ENCODE measurements at regions not wholly inside any gene's neighbourhood (a gene's known extent, or its start where the extent isn't known, plus 50 kb on each side); places are given as distances from the start of the nearest gene placed in this dataset.

GRCh38 chr10:129397198-129397974 lies 69.7 kb upstream of the MGMT start:
- Mint-ChIP-seq H3K36me3 (ENCODE audit: low read depth) (no peaks in the 10 kb centered on the region), H3K27ac (no peak overlapping the region), H3K4me1 (no peaks in the 10 kb centered on the region), H3K4me3 (no peak overlapping the region), H3K27me3 (no peaks in the 10 kb centered on the region), H3K9me3 (no peaks in the 10 kb centered on the region)
- intact Hi-C loops (cut with micrococcal nuclease), result no loop called here
- POLR2A ChIA-PET, result no interaction called here
- ATAC-seq (ENCODE audit: low read depth) (no peak), DNase-seq (no peak)
- no peak for TF ChIP-seq CTCF (IDR thresholded peaks at IDR 0.05)
- CTCF ChIA-PET, result no interaction called here

- Mint-ChIP-seq H3K27ac (no peak overlapping the region), H3K4me3 (no peak overlapping the region), H3K36me3 (ENCODE audit: low read depth) (no peaks in the 10 kb centered on the region), H3K9me3 (no peaks in the 10 kb centered on the region), H3K4me1 (no peaks in the 10 kb centered on the region), H3K27me3 (no peaks in the 10 kb centered on the region)
- DNase-seq (no peak), ATAC-seq (ENCODE audit: low read depth) (no peak)
- intact Hi-C loops (cut with micrococcal nuclease), result no loop called here
- POLR2A ChIA-PET, result no interaction called here
- no peak for TF ChIP-seq CTCF (IDR thresholded peaks at IDR 0.05)
- CTCF ChIA-PET, result no interaction called here
These were observed 68.3 kb upstream of the MGMT start for GRCh38 chr10:129398711-129399141.

GRCh38 chr10:129400426-129400825 lies 66.6 kb upstream of the MGMT start:
- intact Hi-C loops (cut with micrococcal nuclease), result no loop called here
- no peak for ATAC-seq (ENCODE audit: low read depth)
- Mint-ChIP-seq H3K27ac (no peak overlapping the region), H3K4me3 (no peak overlapping the region), H3K9me3 (no peaks in the 10 kb centered on the region), H3K27me3 (no peaks in the 10 kb centered on the region), H3K36me3 (ENCODE audit: low read depth) (no peaks in the 10 kb centered on the region), H3K4me1 (no peaks in the 10 kb centered on the region)
- TF ChIP-seq CTCF (IDR thresholded peaks at IDR 0.05), result no peak
- CTCF ChIA-PET, result no interaction called here
- no peak for DNase-seq
- POLR2A ChIA-PET, result no interaction called here

- POLR2A ChIA-PET, result no interaction called here
- Mint-ChIP-seq H3K27me3 (no peaks in the 10 kb centered on the region), H3K36me3 (ENCODE audit: low read depth) (no peaks in the 10 kb centered on the region), H3K27ac (no peak overlapping the region), H3K4me1 (no peaks in the 10 kb centered on the region), H3K9me3 (no peaks in the 10 kb centered on the region), H3K4me3 (no peak overlapping the region)
- intact Hi-C loops (cut with micrococcal nuclease), result no loop called here
- CTCF ChIA-PET, result no interaction called here
- DNase-seq (no peak), ATAC-seq (ENCODE audit: low read depth) (no peak)
- TF ChIP-seq CTCF (IDR thresholded peaks at IDR 0.05), result no peak
These were observed 64.6 kb upstream of the MGMT start for GRCh38 chr10:129402459-129402858.

- no peaks in the 10 kb centered on the region for H3K27me3 Mint-ChIP-seq
- TF ChIP-seq CTCF (IDR thresholded peaks at IDR 0.05), result no peak
- no peak for DNase-seq
- no peak overlapping the region for H3K4me3 Mint-ChIP-seq
- H3K4me1 Mint-ChIP-seq, result no peaks in the 10 kb centered on the region
- intact Hi-C loops (cut with micrococcal nuclease), result no loop called here
- H3K36me3 Mint-ChIP-seq (ENCODE audit: low read depth), result no peaks in the 10 kb centered on the region
- POLR2A ChIA-PET, result no interaction called here
- no peak for ATAC-seq (ENCODE audit: low read depth)
- CTCF ChIA-PET, result no interaction called here
- no peaks in the 10 kb centered on the region for H3K9me3 Mint-ChIP-seq
- H3K27ac Mint-ChIP-seq, result no peak overlapping the region
These were observed 63.0 kb upstream of the MGMT start for GRCh38 chr10:129404091-129404490.
